K562 (cell line): ENCODE measurements at regions not wholly inside any gene's neighbourhood (a gene's known extent, or its start where the extent isn't known, plus 50 kb on each side); places are given as distances from the start of the nearest gene placed in this dataset.

Experiments
- ATAC-seq: fragments of 200-7000 bp; cut with Tn5 transposase; 3 replicates; pipeline ENCODE4 v1.9.1; 2020; ENCODE audit warnings: moderate library complexity
- BruUV-seq: library from RNA; stranded (reverse); fragments of 400-500 nt; replicated peaks from 2 replicates; lab custom pipeline; 2021; lab: Mats Ljungman, UMichigan
- CTCF ChIA-PET: fragments of 300-600 bp; formaldehyde crosslinking; extraction: SDS; loops from one replicate; lab custom pipeline; 2021; ENCODE audit warnings: low intra/inter-chr PET ratio; lab: Yijun Ruan, JAX
- POLR2A ChIA-PET: fragments of 300-600, 350-650 bp; sonication (Branson Sonifier 250); formaldehyde crosslinking; extraction: SDS; loops from one replicate; lab custom pipeline; 2021; ENCODE audit warnings: antibody characterized with exemption, inconsistent platforms; lab: Yijun Ruan, JAX
- DNase-seq, 4 experiments: peaks; one replicate each; pipeline versions ENCODE4 v3.0.0 to v3.0.0-alpha.2; 2011 to 2018; ENCODE audit warnings: low spot score in 3 of 4, mixed read lengths in 3 of 4; ENCODE audit errors: extremely low read depth in 1 of 4
- FAIRE-seq: peaks from 2 replicates; lab custom pipeline; 2011; peaks lifted over from hg19 to GRCh38; lab: Jason Lieb, UNC
- H2AFZ ChIP-seq: 2 replicates; pipeline ENCODE4 v1.6.0; 2011; ENCODE audit warnings: low read depth, low read length, control low read depth, inconsistent platforms
- H3K27ac ChIP-seq: fragments of 200-600 bp; 3 replicates; pipeline ENCODE4 v1.8.0; 2011; ENCODE audit warnings: low read depth, mild to moderate bottlenecking, control low read depth, inconsistent platforms, low read length, moderate library complexity, mixed read lengths; ENCODE audit errors: extremely low read depth
- H3K27me3 ChIP-seq, 2 experiments: fragments of 300-600 bp in 1 of 2; 2 replicates in 1 of 2; 3 replicates in 1 of 2; pipeline versions ENCODE4 v1.6.0 to v1.8.0; 2011; ENCODE audit warnings: inconsistent platforms in 2 of 2, low read length in 2 of 2, mild to moderate bottlenecking in 1 of 2, mixed read lengths in 1 of 2, moderate library complexity in 1 of 2; ENCODE audit not compliant: control insufficient read depth in 2 of 2, insufficient read depth in 2 of 2
- H3K36me3 ChIP-seq: fragments of 300-600 bp; 3 replicates; pipeline ENCODE4 v1.8.0; 2011; ENCODE audit warnings: mild to moderate bottlenecking, low read length, inconsistent platforms; ENCODE audit not compliant: control insufficient read depth, insufficient read depth
- H3K4me1 ChIP-seq, 2 experiments: fragments of 200-600 bp in 1 of 2; replicated peaks in 1 of 2; 2 replicates in 1 of 2; 3 replicates in 1 of 2; pipeline versions ENCODE4 v1.5.1 to v1.8.0; 2011; ENCODE audit warnings: inconsistent platforms in 2 of 2, low read length in 2 of 2, mild to moderate bottlenecking in 1 of 2, mixed read lengths in 1 of 2, moderate library complexity in 1 of 2; ENCODE audit not compliant: control insufficient read depth in 2 of 2, insufficient read depth in 2 of 2
- H3K4me2 ChIP-seq: 2 replicates; pipeline ENCODE4 v1.6.1; 2011; ENCODE audit warnings: low read length, control low read depth, inconsistent platforms, mixed read lengths; ENCODE audit not compliant: insufficient read depth
- H3K4me3 ChIP-seq: fragments of 200-600 bp; sonication (generic), shearing (Covaris generic); 2 replicates; pipeline ENCODE4 v1.5.1; 2016; ENCODE audit warnings: control low read depth, inconsistent platforms
- H3K79me2 ChIP-seq: fragments of 200-600 bp; 3 replicates; pipeline ENCODE4 v1.8.0; 2011; ENCODE audit warnings: low read length, inconsistent platforms; ENCODE audit not compliant: control insufficient read depth, insufficient read depth
- H3K9ac ChIP-seq, 2 experiments: 2 replicates each; pipeline versions ENCODE4 v1.6.0 to v1.6.1; 2011; ENCODE audit warnings: low read depth in 2 of 2, low read length in 2 of 2, control low read depth in 1 of 2, inconsistent platforms in 1 of 2, mild to moderate bottlenecking in 1 of 2, mixed read lengths in 1 of 2; ENCODE audit not compliant: insufficient read depth in 1 of 2
- H3K9me1 ChIP-seq: one replicate; pipeline ENCODE4 v1.6.0; 2011; ENCODE audit warnings: inconsistent platforms, mild to moderate bottlenecking, low read length, moderate library complexity; ENCODE audit not compliant: control insufficient read depth, insufficient read depth
- H3K9me3 ChIP-seq: replicated peaks from 2 replicates; pipeline ENCODE4 v1.5.1; 2011; ENCODE audit warnings: low read depth, low read length, inconsistent platforms; ENCODE audit not compliant: control insufficient read depth, insufficient read depth
- H4K20me1 ChIP-seq: replicated peaks from 2 replicates; pipeline ENCODE4 v1.6.1; 2011; ENCODE audit warnings: low read length, inconsistent platforms, mixed read lengths; ENCODE audit not compliant: control insufficient read depth, insufficient read depth
- CUX1 ChIP-seq: fragments of 200-800 bp; sonication (Bioruptor generic); IDR thresholded peaks from 2 replicates; pipeline ENCODE4 v1.6.1; 2016; ENCODE audit warnings: missing genetic modification characterization, missing compliant biosample characterization
- ERF ChIP-seq: fragments of 450-650 bp; formaldehyde crosslinking; IDR thresholded peaks from 2 replicates; pipeline ENCODE4 v1.4.0; 2020; ENCODE audit warnings: mild to moderate bottlenecking, mixed read lengths
- ID3 ChIP-seq, 2 experiments: fragments of 250-450 bp in 1 of 2; fragments of 450-650 bp in 1 of 2; sonication (Bioruptor Pico) in 1 of 2; IDR thresholded peaks; 2 replicates each; pipeline versions ENCODE4 v1.6.1 to v1.8.0; 2016 to 2021; ENCODE audit warnings: mild to moderate bottlenecking in 2 of 2, moderate library complexity in 2 of 2, missing compliant biosample characterization in 1 of 2, missing genetic modification characterization in 1 of 2
- KDM1A ChIP-seq, 2 experiments: fragments of 450-650 bp; IDR thresholded peaks; 2 replicates each; pipeline ENCODE4 v1.6.1; 2016; ENCODE audit warnings: mild to moderate bottlenecking in 2 of 2
- SMC3 ChIP-seq: conservative IDR thresholded peaks from 2 replicates; pipeline ENCODE4 v1.6.1; 2011; ENCODE audit warnings: low read depth, low read length, improper control_type of control experiment; ENCODE audit not compliant: insufficient read depth
- SOX6 ChIP-seq: fragments of 450-650 bp; IDR thresholded peaks from 2 replicates; pipeline ENCODE4 v1.6.1; 2014; ENCODE audit warnings: mild to moderate bottlenecking
- U2AF1 ChIP-seq: fragments of 200-400 bp; formaldehyde crosslinking; optimal IDR thresholded peaks from 2 replicates; pipeline ENCODE3; 2017; ENCODE audit warnings: mild to moderate bottlenecking, low read depth, low read length, moderate library complexity
- ZBTB11 ChIP-seq, 3 experiments: fragments of 200-800 bp in 1 of 3; fragments of 250-450 bp in 1 of 3; fragments of 450-650 bp in 1 of 3; sonication (Bioruptor Pico) in 1 of 3; sonication (Bioruptor generic) in 1 of 3; formaldehyde crosslinking in 1 of 3; IDR thresholded peaks; 2 replicates each; pipeline versions ENCODE4 v1.6.1 to v1.8.0; 2016 to 2022; ENCODE audit warnings: mild to moderate bottlenecking in 2 of 3, missing genetic modification characterization in 2 of 3, missing compliant biosample characterization in 1 of 3, moderate library complexity in 1 of 3
- ZFP30 ChIP-seq: fragments of 250-450 bp; sonication (Bioruptor Pico); IDR thresholded peaks from 2 replicates; pipeline ENCODE4 v1.8.0; 2022; ENCODE audit warnings: moderate library complexity, mild to moderate bottlenecking, inconsistent platforms, borderline replicate concordance
- ZNF143 ChIP-seq: sonication (generic); formaldehyde crosslinking; IDR thresholded peaks from 2 replicates; pipeline ENCODE4 v1.9.0; 2022; ENCODE audit warnings: mild to moderate bottlenecking, missing genetic modification reagents
- ZNF232 ChIP-seq: sonication (generic); formaldehyde crosslinking; IDR thresholded peaks from 2 replicates; pipeline ENCODE4 v1.8.0; 2022; ENCODE audit warnings: mild to moderate bottlenecking, missing genetic modification reagents
- ZNF75A ChIP-seq: fragments of 450-650 bp; formaldehyde crosslinking; IDR thresholded peaks from 2 replicates; pipeline ENCODE4 v1.4.0; 2020; ENCODE audit warnings: mild to moderate bottlenecking
- WGBS: fragments of 100-300 bp; shearing (Covaris generic); methylation state at CpG from one replicate; pipeline ENCODE4 v1.1.6; 2016; ENCODE audit warnings: low coverage, mixed read lengths; ENCODE audit not compliant: insufficient coverage; ENCODE audit errors: missing lambda C conversion rate; 5-methylcytosine and 5-hydroxymethylcytosine counted together
- in situ Hi-C: fragments of 300-500 bp; cut with MboI; formaldehyde crosslinking; loops from 4 replicates; pipeline ENCODE4 v1.15.0; 2018; ENCODE audit warnings: inconsistent platforms, mixed read lengths
- intact Hi-C: fragments of 100-400 bp; cut with micrococcal nuclease; formaldehyde crosslinking; loops from 2 replicates; pipeline ENCODE4 v1.14.2; 2022

GRCh38 chr12:87185367-87185766 is 843.8 kb downstream of the C12orf50 start (continued):
- TF ChIP-seq ZNF232 (CRISPR knock-in tag): no peak
- TF ChIP-seq KDM1A (IDR thresholded peaks at IDR 0.05): no peak

GRCh38 chr12:87182696-87183233 is 846.4 kb downstream of the C12orf50 start:
- BruUV-seq: no TSS peak
- TF ChIP-seq SOX6 (no peak), ZNF75A (CRISPR knock-in tag) (no peak), U2AF1 (no peak), ZFP30 (CRISPR knock-in tag) (no peak), ZBTB11 (CRISPR knock-in tag; IDR thresholded peaks at IDR 0.05) (no peak), ZNF143 (CRISPR knock-in tag) (no peak), CUX1 (CRISPR knock-in tag) (no peak), ID3 (CRISPR knock-in tag; IDR thresholded peaks at IDR 0.05) (no peak), ID3 (tag; IDR thresholded peaks at IDR 0.05) (no peak), ERF (no peak), SMC3 (no peak)

More at GRCh38 chr12:87182696-87183233, 846.4 kb downstream of the C12orf50 start:
- intact Hi-C loops: no loop called here
- 0% methylated on average over 5 of the region's 5 CpGs for WGBS
- no peaks in the 10 kb centered on the region; the same call in 1 of the 2 replicates for H3K9me3 ChIP-seq
- no peak overlapping the region for H3K4me3 ChIP-seq
- H3K9me1 ChIP-seq: no peaks in the 10 kb centered on the region
- no peak overlapping the region for H2AFZ ChIP-seq
- POLR2A ChIA-PET: no interaction called here
- no peaks in the 10 kb centered on the region for H3K27me3 ChIP-seq
- H4K20me1 ChIP-seq: no peaks in the 10 kb centered on the region
- FAIRE-seq (no peak), ATAC-seq (no peak), DNase-seq (no peak)
- no peak overlapping the region for H3K27ac ChIP-seq
- no peaks in the 10 kb centered on the region for H3K36me3 ChIP-seq
- in situ Hi-C loops: no loop called here
- H3K79me2 ChIP-seq: no peaks in the 10 kb centered on the region
- CTCF ChIA-PET: no interaction called here
- H3K4me2 ChIP-seq: no peak overlapping the region
- H3K4me1 ChIP-seq: no peaks in the 10 kb centered on the region
- no peak overlapping the region for H3K9ac ChIP-seq
